ENCODE measurements at regions not wholly inside any gene's neighbourhood (a gene's known extent, or its start where the extent isn't known, plus 50 kb on each side); places are given as distances from the start of the nearest gene placed in this dataset.
"Not testable (repeated sequence)": the region's sequence is repeated elsewhere in the genome, so short reads cannot be mapped to it uniquely, and the experiment has no call there.

GRCh38 chrX:66994729-66995128, 355.9 kb upstream of the EDA2R start:
- no peak for DNase-seq (ENCODE audit: unreplicated experiment)
- Mint-ChIP-seq H3K4me3 (ENCODE audit: unreplicated experiment) (no peak overlapping the region), H3K27ac (ENCODE audit: low read depth, unreplicated experiment) (no peak overlapping the region), H3K9me3 (ENCODE audit: unreplicated experiment) (peaks cover 40% of the 10 kb centered on the region), H3K27me3 (ENCODE audit: insufficient read depth, unreplicated experiment) (no peaks in the 10 kb centered on the region), H3K4me1 (ENCODE audit: insufficient read depth, unreplicated experiment) (no peaks in the 10 kb centered on the region), H3K36me3 (ENCODE audit: insufficient read depth, unreplicated experiment) (peaks cover 5% of the 10 kb centered on the region)
- ChIA-PET POLR2A (no interaction called here), CTCF (no interaction called here)
- TF ChIP-seq CTCF (IDR thresholded peaks at IDR 0.05; ENCODE audit: unreplicated experiment), result no peak
- intact Hi-C loops (cut with micrococcal nuclease), result no loop called here
- no TSS peak for BruUV-seq (replicated peaks)

GRCh38 chrX:66992077-66992476, 353.2 kb upstream of the EDA2R start:
- POLR2A ChIA-PET; H3K27ac Mint-ChIP-seq (ENCODE audit: low read depth, unreplicated experiment); intact Hi-C loops (cut with micrococcal nuclease); BruUV-seq (replicated peaks); DNase-seq (ENCODE audit: unreplicated experiment); H3K27me3 Mint-ChIP-seq (ENCODE audit: insufficient read depth, unreplicated experiment); H3K4me3 Mint-ChIP-seq (ENCODE audit: unreplicated experiment); H3K36me3 Mint-ChIP-seq (ENCODE audit: insufficient read depth, unreplicated experiment); CTCF ChIA-PET; H3K4me1 Mint-ChIP-seq (ENCODE audit: insufficient read depth, unreplicated experiment): not testable (repeated sequence)
- peaks cover 36% of the 10 kb centered on the region for H3K9me3 Mint-ChIP-seq (ENCODE audit: unreplicated experiment)

GRCh38 chrX:66988331-66988730, 349.5 kb upstream of the EDA2R start:
- Mint-ChIP-seq H3K36me3 (ENCODE audit: insufficient read depth, unreplicated experiment) (peaks cover 11% of the 10 kb centered on the region), H3K9me3 (ENCODE audit: unreplicated experiment) (peaks cover 40% of the 10 kb centered on the region), H3K4me3 (ENCODE audit: unreplicated experiment) (no peak overlapping the region), H3K27me3 (ENCODE audit: insufficient read depth, unreplicated experiment) (no peaks in the 10 kb centered on the region), H3K27ac (ENCODE audit: low read depth, unreplicated experiment) (no peak overlapping the region), H3K4me1 (ENCODE audit: insufficient read depth, unreplicated experiment) (no peaks in the 10 kb centered on the region)
- CTCF ChIA-PET, result no interaction called here
- DNase-seq (ENCODE audit: unreplicated experiment), result no peak
- intact Hi-C loops (cut with micrococcal nuclease), result no loop called here
- no TSS peak for BruUV-seq (replicated peaks)
- TF ChIP-seq CTCF (IDR thresholded peaks at IDR 0.05; ENCODE audit: unreplicated experiment), result no peak
- POLR2A ChIA-PET, result no interaction called here

- no peak for TF ChIP-seq CTCF (IDR thresholded peaks at IDR 0.05; ENCODE audit: unreplicated experiment)
- POLR2A ChIA-PET, result no interaction called here
Observed at GRCh38 chrX:66961665-66962064, 322.8 kb upstream of the EDA2R start.

GRCh38 chrX:66931713-66932112, 292.8 kb upstream of the EDA2R start:
- Mint-ChIP-seq H3K9me3 (ENCODE audit: unreplicated experiment) (peaks cover 29% of the 10 kb centered on the region), H3K4me3 (ENCODE audit: unreplicated experiment) (no peak overlapping the region), H3K27ac (ENCODE audit: low read depth, unreplicated experiment) (no peak overlapping the region), H3K36me3 (ENCODE audit: insufficient read depth, unreplicated experiment) (no peaks in the 10 kb centered on the region), H3K27me3 (ENCODE audit: insufficient read depth, unreplicated experiment) (no peaks in the 10 kb centered on the region), H3K4me1 (ENCODE audit: insufficient read depth, unreplicated experiment) (no peaks in the 10 kb centered on the region)
- TF ChIP-seq CTCF (IDR thresholded peaks at IDR 0.05; ENCODE audit: unreplicated experiment), result no peak
- no TSS peak for BruUV-seq (replicated peaks)
- intact Hi-C loops (cut with micrococcal nuclease), result no loop called here
- no peak for DNase-seq (ENCODE audit: unreplicated experiment)
- POLR2A ChIA-PET, result no interaction called here
- CTCF ChIA-PET, result no interaction called here

More at GRCh38 chrX:66961665-66962064, 322.8 kb upstream of the EDA2R start:
- Mint-ChIP-seq H3K4me3 (ENCODE audit: unreplicated experiment) (no peak overlapping the region), H3K36me3 (ENCODE audit: insufficient read depth, unreplicated experiment) (no peaks in the 10 kb centered on the region), H3K27ac (ENCODE audit: low read depth, unreplicated experiment) (no peak overlapping the region), H3K27me3 (ENCODE audit: insufficient read depth, unreplicated experiment) (no peaks in the 10 kb centered on the region), H3K4me1 (ENCODE audit: insufficient read depth, unreplicated experiment) (no peaks in the 10 kb centered on the region), H3K9me3 (ENCODE audit: unreplicated experiment) (peaks cover 53% of the 10 kb centered on the region)
- no TSS peak for BruUV-seq (replicated peaks)
- DNase-seq (ENCODE audit: unreplicated experiment), result no peak
- intact Hi-C loops (cut with micrococcal nuclease), result no loop called here
- CTCF ChIA-PET, result no interaction called here

- H3K27ac Mint-ChIP-seq (ENCODE audit: low read depth, unreplicated experiment); BruUV-seq (replicated peaks); H3K36me3 Mint-ChIP-seq (ENCODE audit: insufficient read depth, unreplicated experiment); intact Hi-C loops (cut with micrococcal nuclease); POLR2A ChIA-PET; H3K4me1 Mint-ChIP-seq (ENCODE audit: insufficient read depth, unreplicated experiment); CTCF ChIA-PET; H3K4me3 Mint-ChIP-seq (ENCODE audit: unreplicated experiment); DNase-seq (ENCODE audit: unreplicated experiment); H3K27me3 Mint-ChIP-seq (ENCODE audit: insufficient read depth, unreplicated experiment): not testable (repeated sequence)
- peaks cover 25% of the 10 kb centered on the region for H3K9me3 Mint-ChIP-seq (ENCODE audit: unreplicated experiment)
Observed at GRCh38 chrX:66930516-66930915, 291.6 kb upstream of the EDA2R start.
